Neural progenitor cell (in vitro differentiated cells): ENCODE measurements at regions not wholly inside any gene's neighbourhood (a gene's known extent, or its start where the extent isn't known, plus 50 kb on each side); places are given as distances from the start of the nearest gene placed in this dataset.
A peak's percentile ranks its signal among the peaks of the same experiment; 100 is the strongest.

Source experiments
- DNase-seq: peaks from one replicate; pipeline ENCODE4 v3.0.0-alpha.2; 2016; ENCODE audit warnings: low spot score
- H2AFZ ChIP-seq: fragments of 200-600 bp; sonication (generic); replicated peaks from 2 replicates; pipeline ENCODE4 v1.6.1; 2016; ENCODE audit warnings: antibody characterized with exemption
- H3F3A ChIP-seq: fragments of 200-600 bp; sonication (generic); 2 replicates; pipeline ENCODE4 v1.6.1; 2016; ENCODE audit warnings: antibody characterized with exemption, low read depth
- H3K27ac ChIP-seq: fragments of 200-600 bp; sonication (generic); 2 replicates; pipeline ENCODE4 v1.5.1; 2016; ENCODE audit warnings: mild to moderate bottlenecking
- H3K27me3 ChIP-seq: fragments of 200-600 bp; sonication (generic); 2 replicates; pipeline ENCODE4 v1.6.1; 2016; ENCODE audit warnings: mild to moderate bottlenecking, moderate library complexity
- H3K36me3 ChIP-seq: fragments of 200-600 bp; sonication (generic); 2 replicates; pipeline ENCODE4 v1.5.1; 2016
- H3K4me1 ChIP-seq: fragments of 200-600 bp; sonication (generic); 2 replicates; pipeline ENCODE4 v1.6.1; 2016; ENCODE audit warnings: mixed run types
- H3K4me2 ChIP-seq: fragments of 200-600 bp; sonication (generic); 2 replicates; pipeline ENCODE4 v1.6.1; 2016
- H3K4me3 ChIP-seq: fragments of 200-600 bp; sonication (generic); 2 replicates; pipeline ENCODE4 v1.5.1; 2016
- H3K79me2 ChIP-seq: fragments of 200-600 bp; sonication (generic); 2 replicates; pipeline ENCODE4 v1.6.1; 2016; ENCODE audit warnings: low read depth
- H3K9ac ChIP-seq: fragments of 200-600 bp; sonication (generic); 2 replicates; pipeline ENCODE4 v1.6.1; 2016
- H3K9me3 ChIP-seq: fragments of 200-600 bp; sonication (generic); 2 replicates; pipeline ENCODE4 v1.5.1; 2016; ENCODE audit warnings: low read depth
- H4K20me1 ChIP-seq: fragments of 200-600 bp; sonication (generic); 2 replicates; pipeline ENCODE4 v1.6.1; 2016; ENCODE audit warnings: low read depth
- H3K27ac Mint-ChIP-seq: 3 replicates; pipeline ENCODE4 v1.8.0; 2021; ENCODE audit warnings: mixed read lengths
- H3K27me3 Mint-ChIP-seq: 2 replicates; pipeline ENCODE4 v1.8.0; 2022; ENCODE audit warnings: low read depth, mild to moderate bottlenecking, inconsistent platforms, moderate library complexity, mixed read lengths; ENCODE audit not compliant: insufficient read depth
- H3K36me3 Mint-ChIP-seq: 3 replicates; pipeline ENCODE4 v1.8.0; 2021; ENCODE audit warnings: mixed read lengths
- H3K4me1 Mint-ChIP-seq: 3 replicates; pipeline ENCODE4 v1.8.0; 2021; ENCODE audit warnings: mixed read lengths
- H3K4me3 Mint-ChIP-seq: 3 replicates; pipeline ENCODE4 v1.8.0; 2021; ENCODE audit warnings: mild to moderate bottlenecking, moderate library complexity, mixed read lengths
- H3K9me3 Mint-ChIP-seq: 3 replicates; pipeline ENCODE4 v1.8.0; 2020; ENCODE audit warnings: mixed read lengths
- CTCF ChIP-seq: fragments of 200-600 bp; sonication (generic); IDR thresholded peaks from 2 replicates; pipeline ENCODE4 v1.5.1; 2017; ENCODE audit warnings: antibody characterized with exemption, mild to moderate bottlenecking
- EZH2 ChIP-seq: fragments of 200-600 bp; sonication (generic); IDR thresholded peaks from 2 replicates; pipeline ENCODE4 v1.6.1; 2017; ENCODE audit warnings: antibody characterized with exemption, mild to moderate bottlenecking, moderate library complexity
- EZH2phosphoT487 ChIP-seq: fragments of 200-600 bp; sonication (generic); IDR thresholded peaks from 2 replicates; pipeline ENCODE4 v1.6.1; 2017; ENCODE audit warnings: antibody characterized with exemption

GRCh38 chr4:18292411-18292810, 270.9 kb upstream of the LCORL start:
- TF ChIP-seq EZH2 (no peak), EZH2phosphoT487 (no peak), CTCF (no peak)
- Mint-ChIP-seq H3K36me3 (no peaks in the 10 kb centered on the region), H3K4me3 (no peak overlapping the region), H3K27ac (no peak overlapping the region), H3K27me3 (peaks cover 2% of the 10 kb centered on the region), H3K9me3 (no peaks in the 10 kb centered on the region), H3K4me1 (peaks cover 6% of the 10 kb centered on the region)
- Histone ChIP-seq H3K4me3 (no peak overlapping the region), H2AFZ (no peak overlapping the region), H3K79me2 (no peaks in the 10 kb centered on the region), H3K27ac (no peak overlapping the region), H3K36me3 (no peaks in the 10 kb centered on the region), H3K4me1 (peaks cover 9% of the 10 kb centered on the region), H3K4me2 (no peak overlapping the region), H4K20me1 (no peaks in the 10 kb centered on the region), H3F3A (no peaks in the 10 kb centered on the region), H3K27me3 (no peaks in the 10 kb centered on the region), H3K9me3 (no peaks in the 10 kb centered on the region), H3K9ac (no peak overlapping the region)
- no peak for DNase-seq

DNA sequence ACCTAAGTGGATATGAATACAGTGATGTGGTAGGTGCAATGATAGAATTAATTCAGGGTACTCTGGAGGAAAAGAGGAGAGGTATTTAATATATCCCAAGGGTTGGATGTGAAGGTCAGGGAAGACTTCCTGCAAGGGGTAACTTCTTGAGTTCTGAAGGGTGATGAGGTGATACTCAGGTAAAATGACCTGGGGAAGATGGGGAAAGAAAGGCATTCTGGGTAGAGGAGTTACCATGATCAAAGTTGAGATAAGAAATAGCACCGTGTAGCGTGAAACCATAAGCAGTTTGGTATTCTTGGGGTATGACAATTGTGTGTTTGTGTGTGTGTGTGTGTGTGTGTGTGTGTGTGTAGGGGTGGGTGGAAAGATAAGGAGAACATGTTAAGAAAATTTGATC, 270.4 kb upstream of the LCORL start:
- Histone ChIP-seq H3K9me3 (no peaks in the 10 kb centered on the region), H3F3A (no peaks in the 10 kb centered on the region), H3K4me1 (peaks cover 8% of the 10 kb centered on the region), H3K9ac (no peak overlapping the region), H3K36me3 (no peaks in the 10 kb centered on the region), H4K20me1 (no peaks in the 10 kb centered on the region), H2AFZ (no peak overlapping the region), H3K27ac (no peak overlapping the region), H3K4me2 (no peak overlapping the region), H3K27me3 (no peaks in the 10 kb centered on the region), H3K79me2 (no peaks in the 10 kb centered on the region), H3K4me3 (no peak overlapping the region)
- Mint-ChIP-seq H3K27me3 (peaks cover 2% of the 10 kb centered on the region), H3K4me3 (no peak overlapping the region), H3K36me3 (no peaks in the 10 kb centered on the region), H3K27ac (no peak overlapping the region), H3K4me1 (peaks cover 6% of the 10 kb centered on the region), H3K9me3 (no peaks in the 10 kb centered on the region)
- TF ChIP-seq EZH2 (no peak), EZH2phosphoT487 (no peak), CTCF (no peak)
- no peak for DNase-seq

- Histone ChIP-seq H4K20me1 (no peaks in the 10 kb centered on the region), H3K79me2 (no peaks in the 10 kb centered on the region), H3K9me3 (no peaks in the 10 kb centered on the region), H3K36me3 (no peaks in the 10 kb centered on the region), H3K4me1 (peaks cover 1% of the 10 kb centered on the region), H3K27ac (no peak overlapping the region), H3F3A (no peaks in the 10 kb centered on the region), H3K4me2 (no peak overlapping the region), H3K27me3 (no peaks in the 10 kb centered on the region), H3K9ac (no peak overlapping the region), H3K4me3 (no peak overlapping the region), H2AFZ (peak overlapping the region; percentile 74)
- TF ChIP-seq EZH2phosphoT487 (no peak), CTCF (no peak), EZH2 (no peak)
- H3K4me1 Mint-ChIP-seq = peaks cover under 1% of the 10 kb centered on the region
- DNase-seq = no peak
- H3K36me3 Mint-ChIP-seq = no peaks in the 10 kb centered on the region
- H3K27ac Mint-ChIP-seq = no peak overlapping the region
- H3K9me3 Mint-ChIP-seq = no peaks in the 10 kb centered on the region
- peaks cover 2% of the 10 kb centered on the region for H3K27me3 Mint-ChIP-seq
- no peak overlapping the region for H3K4me3 Mint-ChIP-seq
These were observed 269.7 kb upstream of the LCORL start for GRCh38 chr4:18291256-18291655.

DNA sequence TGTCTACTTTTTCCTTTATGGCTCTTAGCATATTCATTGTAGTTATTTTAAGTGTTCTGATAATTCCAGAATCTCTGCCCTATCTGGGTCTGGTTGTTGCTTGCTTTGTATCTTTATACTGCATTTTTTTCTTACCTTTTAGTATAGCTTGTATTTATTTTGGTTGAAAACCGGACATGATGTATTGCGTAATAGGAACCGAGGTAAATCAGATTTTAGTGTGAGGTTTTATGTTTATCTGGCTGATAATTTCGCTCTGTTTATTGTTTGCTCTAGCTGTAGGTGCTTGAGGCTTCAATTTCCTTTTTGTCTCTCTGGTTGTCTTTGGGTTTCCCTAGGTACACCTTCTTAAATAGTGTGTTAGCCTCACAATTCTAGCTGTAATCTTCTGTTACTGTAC, 263.8 kb upstream of the LCORL start:
- Histone ChIP-seq H3K9me3 (no peaks in the 10 kb centered on the region), H3K79me2 (no peaks in the 10 kb centered on the region), H3K9ac (no peak overlapping the region), H3K27me3 (no peaks in the 10 kb centered on the region), H3F3A (no peaks in the 10 kb centered on the region), H3K4me3 (no peak overlapping the region), H3K27ac (no peak overlapping the region), H3K36me3 (no peaks in the 10 kb centered on the region), H2AFZ (no peak overlapping the region), H4K20me1 (no peaks in the 10 kb centered on the region), H3K4me1 (no peaks in the 10 kb centered on the region), H3K4me2 (no peak overlapping the region)
- Mint-ChIP-seq H3K4me1 (peaks cover 6% of the 10 kb centered on the region), H3K27ac (no peak overlapping the region), H3K27me3 (no peaks in the 10 kb centered on the region), H3K4me3 (no peak overlapping the region), H3K9me3 (no peaks in the 10 kb centered on the region), H3K36me3 (no peaks in the 10 kb centered on the region)
- DNase-seq = no peak
- TF ChIP-seq CTCF = no peak
- TF ChIP-seq EZH2 = no peak
- no peak for TF ChIP-seq EZH2phosphoT487
